ENCODE measurements at regions not wholly inside any gene's neighbourhood (a gene's known extent, or its start where the extent isn't known, plus 50 kb on each side); places are given as distances from the start of the nearest gene placed in this dataset.

DNA sequence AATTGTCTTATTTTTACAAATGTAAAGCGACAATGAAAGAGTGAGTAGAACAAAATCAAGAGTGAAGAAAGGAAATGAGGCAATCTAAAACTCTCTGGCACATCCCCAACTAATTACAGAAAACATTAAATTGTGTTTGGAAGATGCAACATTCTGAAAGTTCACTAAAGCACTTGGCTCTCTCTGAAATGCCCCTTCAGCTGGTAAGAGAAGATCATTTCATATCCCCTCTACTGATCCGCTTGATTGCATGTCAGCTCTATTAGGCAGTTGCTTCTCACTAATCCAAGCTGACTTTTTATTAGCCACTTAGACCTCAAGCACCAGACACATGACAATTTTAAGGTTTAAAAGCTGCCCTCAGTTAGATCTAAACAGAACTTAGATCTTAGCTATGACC lies 262.8 kb upstream of the PRMT6 start:
- ATAC-seq (no peak), FAIRE-seq (no peak), DNase-seq (ENCODE audit: low read depth, low spot score) (no peak)
- intact Hi-C loops (cut with micrococcal nuclease; ENCODE audit: unreplicated experiment) (no loop called here), in situ Hi-C loops (cut with MboI) (no loop called here)
- no peak overlapping the region for H3K4me2 ChIP-seq (ENCODE audit: control insufficient read depth, insufficient read depth)
- H3K9me3 ChIP-seq (replicated peaks; ENCODE audit: control insufficient read depth, insufficient read depth, low read length) = no peaks in the 10 kb centered on the region
- H3K9ac ChIP-seq (ENCODE audit: control insufficient read depth, insufficient read depth, low read length) = no peak overlapping the region
- TF ChIP-seq MTA3 (IDR thresholded peaks at IDR 0.05; ENCODE audit: borderline replicate concordance, low read length) (no peak), TCF3 (IDR thresholded peaks at IDR 0.05; ENCODE audit: borderline replicate concordance, insufficient read depth, low read depth, low read length) (no peak), RCOR1 (conservative IDR thresholded peaks at IDR 0.05; ENCODE audit: low read depth, low read length) (no peak), TBL1XR1 (IDR thresholded peaks at IDR 0.05; ENCODE audit: low read depth, low read length) (no peak), MXI1 (IDR thresholded peaks at IDR 0.05; ENCODE audit: low read depth, low read length) (no peak), ZNF622 (IDR thresholded peaks at IDR 0.05) (no peak), CHD4 (IDR thresholded peaks at IDR 0.05) (no peak), SIX5 (IDR thresholded peaks at IDR 0.05; ENCODE audit: low read depth, low read length, severe bottlenecking) (no peak)
- CTCF ChIA-PET = no interaction called here
- H4K20me1 ChIP-seq (ENCODE audit: control insufficient read depth, insufficient read depth) = no peaks in the 10 kb centered on the region
- 0% methylated on average over 2 of the region's 2 CpGs for WGBS (ENCODE audit: insufficient coverage, insufficient replicate concordance, low lambda C conversion rate, missing lambda C conversion rate)
- no peaks in the 10 kb centered on the region for H3K27me3 ChIP-seq (replicated peaks in 1 of 2; ENCODE audit: control insufficient read depth in 2 of 2, insufficient read depth in 2 of 2, low read length in 1 of 2)
- no peaks in the 10 kb centered on the region for H3K79me2 ChIP-seq (ENCODE audit: control insufficient read depth, insufficient read depth, low read length)
- no peak overlapping the region for H3K4me3 ChIP-seq
- no peak overlapping the region for H3K27ac ChIP-seq (ENCODE audit: control insufficient read depth, insufficient read depth)
- RAD21 ChIA-PET (ENCODE audit: unreplicated experiment) = no interaction called here
- no peaks in the 10 kb centered on the region for H3K36me3 ChIP-seq (ENCODE audit: control insufficient read depth in 2 of 2, insufficient read depth in 2 of 2, low read length in 1 of 2)
- SMC1A ChIA-PET (ENCODE audit: uncharacterized antibody, unreplicated experiment) = no interaction called here
- H3K4me1 ChIP-seq (ENCODE audit: control insufficient read depth, insufficient read depth, low read length) = no peaks in the 10 kb centered on the region
- no peak overlapping the region for H2AFZ ChIP-seq (ENCODE audit: control insufficient read depth, low read depth, low read length)
- no TSS peak for BruUV-seq (replicated peaks)
- POLR2A ChIA-PET = no interaction called here

DNA sequence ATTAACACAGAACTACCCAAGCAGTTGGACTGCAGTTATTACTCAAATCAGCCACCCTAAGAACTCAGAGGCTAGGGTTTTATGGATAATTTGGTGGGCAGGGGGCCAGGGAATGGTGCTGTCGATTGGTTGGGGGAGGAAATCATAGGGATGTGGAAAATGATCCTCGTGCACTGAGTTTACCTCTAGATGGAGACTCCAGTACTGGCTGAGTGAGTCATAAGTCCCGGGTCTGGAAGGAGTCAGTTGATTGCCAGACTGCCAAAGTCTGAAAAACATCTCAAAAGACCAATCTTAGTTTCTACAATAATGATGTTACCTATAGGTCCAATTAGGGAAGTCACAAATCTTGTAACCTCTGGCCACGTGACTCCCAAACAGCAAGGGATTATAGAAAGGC lies 257.5 kb upstream of the PRMT6 start:
- BruUV-seq (replicated peaks) = no TSS peak

More for the DNA sequence above, 257.5 kb upstream of the PRMT6 start:
- no peaks in the 10 kb centered on the region for H4K20me1 ChIP-seq (ENCODE audit: control insufficient read depth, insufficient read depth)
- ChIA-PET POLR2A (no interaction called here), SMC1A (ENCODE audit: uncharacterized antibody, unreplicated experiment) (no interaction called here), RAD21 (ENCODE audit: unreplicated experiment) (no interaction called here), CTCF (no interaction called here)
- ATAC-seq = no peak
- in situ Hi-C loops (cut with MboI) = no loop called here
- no peaks in the 10 kb centered on the region for H3K9me3 ChIP-seq (replicated peaks; ENCODE audit: control insufficient read depth, insufficient read depth, low read length)
- H3K4me1 ChIP-seq (ENCODE audit: control insufficient read depth, insufficient read depth, low read length) = no peaks in the 10 kb centered on the region
- no peak overlapping the region for H2AFZ ChIP-seq (ENCODE audit: control insufficient read depth, low read depth, low read length)
- no peak for TF ChIP-seq ZSCAN29 (IDR thresholded peaks at IDR 0.05)
- no peak for TF ChIP-seq ZNF622 (IDR thresholded peaks at IDR 0.05)
- no peak for TF ChIP-seq CBX3 (IDR thresholded peaks at IDR 0.05; ENCODE audit: borderline replicate concordance, low read depth)
- no peak for TF ChIP-seq GATAD2B (conservative IDR thresholded peaks at IDR 0.05; ENCODE audit: low read depth)
- TF ChIP-seq, protein P1, sequence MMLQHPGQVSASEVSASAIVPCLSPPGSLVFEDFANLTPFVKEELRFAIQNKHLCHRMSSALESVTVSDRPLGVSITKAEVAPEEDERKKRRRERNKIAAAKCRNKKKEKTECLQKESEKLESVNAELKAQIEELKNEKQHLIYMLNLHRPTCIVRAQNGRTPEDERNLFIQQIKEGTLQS (IDR thresholded peaks at IDR 0.05; ENCODE audit: borderline replicate concordance, extremely low read depth, low read depth, low read length) = no peak
- no peak for TF ChIP-seq HDAC2 (IDR thresholded peaks at IDR 0.05)
- TF ChIP-seq MTA2 (IDR thresholded peaks at IDR 0.05; ENCODE audit: low read depth) = no peak
- TF ChIP-seq POLR2AphosphoS2 (IDR thresholded peaks at IDR 0.05; ENCODE audit: low read depth, low read length) = no peak
- DNase-seq (ENCODE audit: low read depth, low spot score) = no peak
- H3K27me3 ChIP-seq (replicated peaks in 1 of 2; ENCODE audit: control insufficient read depth in 2 of 2, insufficient read depth in 2 of 2, low read length in 1 of 2) = no peaks in the 10 kb centered on the region
- no peak overlapping the region for H3K9ac ChIP-seq (ENCODE audit: control insufficient read depth, insufficient read depth, low read length)
- intact Hi-C loops (cut with micrococcal nuclease; ENCODE audit: unreplicated experiment) = no loop called here
- no peak overlapping the region for H3K4me2 ChIP-seq (ENCODE audit: control insufficient read depth, insufficient read depth)
- WGBS (ENCODE audit: insufficient coverage, insufficient replicate concordance, low lambda C conversion rate, missing lambda C conversion rate) = 3% methylated on average over 4 of the region's 4 CpGs
- no peak overlapping the region for H3K4me3 ChIP-seq
- FAIRE-seq = no peak
- H3K27ac ChIP-seq (ENCODE audit: control insufficient read depth, insufficient read depth) = no peak overlapping the region
- no peaks in the 10 kb centered on the region for H3K36me3 ChIP-seq (ENCODE audit: control insufficient read depth in 2 of 2, insufficient read depth in 2 of 2, low read length in 1 of 2)
- no peaks in the 10 kb centered on the region for H3K79me2 ChIP-seq (ENCODE audit: control insufficient read depth, insufficient read depth, low read length)

Measured in GM12878 (cell line).